HL-60 (cell line): ENCODE measurements at regions not wholly inside any gene's neighbourhood (a gene's known extent, or its start where the extent isn't known, plus 50 kb on each side); places are given as distances from the start of the nearest gene placed in this dataset.

Source experiments
- DNase-seq, 2 experiments: peaks; one replicate each; pipeline ENCODE4 v3.0.0-alpha.2; 2010 to 2020; ENCODE audit warnings: low read depth in 1 of 2, low spot score in 1 of 2
- H3K27ac ChIP-seq: fragments of 250-450 bp; sonication (Bioruptor Pico); replicated peaks from 2 replicates; pipeline ENCODE4 v1.5.1; 2020; ENCODE audit warnings: mild to moderate bottlenecking, moderate library complexity
- H3K27me3 ChIP-seq: fragments of 250-450 bp; sonication (Bioruptor Pico); 2 replicates; pipeline ENCODE4 v1.5.1; 2021; ENCODE audit warnings: mild to moderate bottlenecking, moderate library complexity; ENCODE audit not compliant: insufficient read depth, poor library complexity, severe bottlenecking
- H3K4me3 ChIP-seq: replicated peaks from 2 replicates; pipeline ENCODE4 v1.5.1; 2011; ENCODE audit warnings: mild to moderate bottlenecking, control low read depth, low read length; ENCODE audit not compliant: insufficient read depth
- GABPA ChIP-seq: IDR thresholded peaks from 2 replicates; pipeline ENCODE4 v1.6.1; 2012; ENCODE audit warnings: low read depth
- POLR2AphosphoS5 ChIP-seq: IDR thresholded peaks from 2 replicates; pipeline ENCODE4 v1.6.1; 2012; ENCODE audit warnings: low read depth
- SPI1 ChIP-seq: IDR thresholded peaks from 2 replicates; pipeline ENCODE4 v1.6.1; 2012; ENCODE audit warnings: low read depth, mild to moderate bottlenecking, borderline replicate concordance
- TF ChIP-seq, protein P1 (sequence below): IDR thresholded peaks from one replicate; pipeline ENCODE4 v1.5.1; 2011; ENCODE audit warnings: low read length, control low read depth, inconsistent platforms; ENCODE audit not compliant: insufficient read depth
- TF ChIP-seq, protein P2 (sequence below): IDR thresholded peaks from 2 replicates; pipeline ENCODE4 v1.6.1; 2012; ENCODE audit warnings: low read depth; ENCODE audit not compliant: insufficient replicate concordance

DNA sequence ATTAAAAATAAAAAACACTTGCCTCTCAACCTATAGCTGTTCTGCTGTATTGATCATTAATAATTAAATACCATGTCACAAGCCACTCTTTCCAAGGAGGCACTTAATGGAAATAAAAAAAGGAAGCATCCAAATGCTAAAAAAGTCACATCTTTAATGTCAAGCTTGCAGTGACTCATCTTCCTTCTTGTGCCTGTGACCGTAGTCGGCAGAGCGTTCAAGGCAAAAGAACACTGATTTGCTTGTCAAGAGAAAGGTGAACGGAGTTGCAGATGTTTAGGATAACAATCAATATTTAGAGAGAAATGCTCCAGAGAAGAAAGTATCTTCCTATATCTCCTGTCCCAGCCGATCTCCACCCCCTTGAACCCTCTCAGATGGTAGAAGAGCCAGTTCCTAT lies 341.0 kb upstream of the OPRM1 start:
- DNase-seq = no peak
- H3K27me3 ChIP-seq = no peaks in the 10 kb centered on the region
- H3K27ac ChIP-seq = no peak overlapping the region
- TF ChIP-seq, protein P1, sequence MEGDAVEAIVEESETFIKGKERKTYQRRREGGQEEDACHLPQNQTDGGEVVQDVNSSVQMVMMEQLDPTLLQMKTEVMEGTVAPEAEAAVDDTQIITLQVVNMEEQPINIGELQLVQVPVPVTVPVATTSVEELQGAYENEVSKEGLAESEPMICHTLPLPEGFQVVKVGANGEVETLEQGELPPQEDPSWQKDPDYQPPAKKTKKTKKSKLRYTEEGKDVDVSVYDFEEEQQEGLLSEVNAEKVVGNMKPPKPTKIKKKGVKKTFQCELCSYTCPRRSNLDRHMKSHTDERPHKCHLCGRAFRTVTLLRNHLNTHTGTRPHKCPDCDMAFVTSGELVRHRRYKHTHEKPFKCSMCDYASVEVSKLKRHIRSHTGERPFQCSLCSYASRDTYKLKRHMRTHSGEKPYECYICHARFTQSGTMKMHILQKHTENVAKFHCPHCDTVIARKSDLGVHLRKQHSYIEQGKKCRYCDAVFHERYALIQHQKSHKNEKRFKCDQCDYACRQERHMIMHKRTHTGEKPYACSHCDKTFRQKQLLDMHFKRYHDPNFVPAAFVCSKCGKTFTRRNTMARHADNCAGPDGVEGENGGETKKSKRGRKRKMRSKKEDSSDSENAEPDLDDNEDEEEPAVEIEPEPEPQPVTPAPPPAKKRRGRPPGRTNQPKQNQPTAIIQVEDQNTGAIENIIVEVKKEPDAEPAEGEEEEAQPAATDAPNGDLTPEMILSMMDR = no peak
- TF ChIP-seq, protein P2, sequence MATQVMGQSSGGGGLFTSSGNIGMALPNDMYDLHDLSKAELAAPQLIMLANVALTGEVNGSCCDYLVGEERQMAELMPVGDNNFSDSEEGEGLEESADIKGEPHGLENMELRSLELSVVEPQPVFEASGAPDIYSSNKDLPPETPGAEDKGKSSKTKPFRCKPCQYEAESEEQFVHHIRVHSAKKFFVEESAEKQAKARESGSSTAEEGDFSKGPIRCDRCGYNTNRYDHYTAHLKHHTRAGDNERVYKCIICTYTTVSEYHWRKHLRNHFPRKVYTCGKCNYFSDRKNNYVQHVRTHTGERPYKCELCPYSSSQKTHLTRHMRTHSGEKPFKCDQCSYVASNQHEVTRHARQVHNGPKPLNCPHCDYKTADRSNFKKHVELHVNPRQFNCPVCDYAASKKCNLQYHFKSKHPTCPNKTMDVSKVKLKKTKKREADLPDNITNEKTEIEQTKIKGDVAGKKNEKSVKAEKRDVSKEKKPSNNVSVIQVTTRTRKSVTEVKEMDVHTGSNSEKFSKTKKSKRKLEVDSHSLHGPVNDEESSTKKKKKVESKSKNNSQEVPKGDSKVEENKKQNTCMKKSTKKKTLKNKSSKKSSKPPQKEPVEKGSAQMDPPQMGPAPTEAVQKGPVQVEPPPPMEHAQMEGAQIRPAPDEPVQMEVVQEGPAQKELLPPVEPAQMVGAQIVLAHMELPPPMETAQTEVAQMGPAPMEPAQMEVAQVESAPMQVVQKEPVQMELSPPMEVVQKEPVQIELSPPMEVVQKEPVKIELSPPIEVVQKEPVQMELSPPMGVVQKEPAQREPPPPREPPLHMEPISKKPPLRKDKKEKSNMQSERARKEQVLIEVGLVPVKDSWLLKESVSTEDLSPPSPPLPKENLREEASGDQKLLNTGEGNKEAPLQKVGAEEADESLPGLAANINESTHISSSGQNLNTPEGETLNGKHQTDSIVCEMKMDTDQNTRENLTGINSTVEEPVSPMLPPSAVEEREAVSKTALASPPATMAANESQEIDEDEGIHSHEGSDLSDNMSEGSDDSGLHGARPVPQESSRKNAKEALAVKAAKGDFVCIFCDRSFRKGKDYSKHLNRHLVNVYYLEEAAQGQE = no peak
- no peak for TF ChIP-seq POLR2AphosphoS5
- no peak for TF ChIP-seq SPI1
- TF ChIP-seq GABPA = no peak
- no peak overlapping the region for H3K4me3 ChIP-seq

DNA sequence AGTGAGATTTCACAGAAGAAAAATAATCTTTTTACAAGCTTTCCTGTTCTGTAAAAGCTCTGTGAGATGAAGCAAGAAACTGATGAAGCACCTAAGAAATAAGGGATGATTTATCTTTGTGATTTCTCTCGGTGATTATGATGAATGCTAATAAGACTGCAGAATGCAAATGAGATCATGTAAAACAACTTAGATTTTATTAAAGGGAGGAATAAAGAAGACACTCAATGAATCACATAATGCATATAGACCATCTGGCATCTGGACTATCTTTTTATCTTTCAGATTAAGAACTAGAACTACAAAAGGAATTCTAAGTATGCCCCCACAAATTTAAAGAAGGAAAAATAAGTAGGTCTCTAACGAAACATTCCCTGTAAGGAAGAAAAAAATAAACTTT lies 361.5 kb upstream of the OPRM1 start:
- TF ChIP-seq GABPA (no peak), SPI1 (no peak), POLR2AphosphoS5 (no peak)
- TF ChIP-seq, protein P1 = no peak
- TF ChIP-seq, protein P2 = no peak
- H3K4me3 ChIP-seq = no peak overlapping the region
- H3K27ac ChIP-seq = no peak overlapping the region
- peaks cover 2% of the 10 kb centered on the region for H3K27me3 ChIP-seq
- DNase-seq = no peak

DNA sequence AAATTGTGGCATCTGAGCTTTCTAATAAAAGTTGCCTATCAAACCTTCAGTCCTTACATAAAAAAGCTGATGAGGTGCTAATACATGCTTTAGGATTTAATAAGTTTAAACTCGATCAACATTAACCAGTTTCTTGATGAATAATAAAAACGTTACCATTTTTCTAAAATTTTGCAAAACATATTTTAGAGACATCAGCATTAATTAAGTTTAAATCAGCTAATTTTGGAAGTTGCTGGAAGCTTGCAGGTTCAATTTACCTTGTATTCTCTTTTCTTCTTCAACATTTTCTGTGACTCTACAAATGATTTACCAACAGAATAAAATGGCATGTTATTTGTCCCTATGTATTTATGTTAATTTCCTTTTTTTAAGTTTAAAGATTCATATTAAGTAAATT lies 365.3 kb upstream of the OPRM1 start:
- Histone ChIP-seq H3K27me3 (peaks cover 2% of the 10 kb centered on the region), H3K27ac (no peak overlapping the region), H3K4me3 (no peak overlapping the region)
- TF ChIP-seq, protein P1 = no peak
- TF ChIP-seq SPI1 (no peak), POLR2AphosphoS5 (no peak), GABPA (no peak)
- TF ChIP-seq, protein P2 = no peak
- DNase-seq = no peak
